Muscle layer of duodenum (tissue), 2 donors: ENCODE measurements at regions not wholly inside any gene's neighbourhood (a gene's known extent, or its start where the extent isn't known, plus 50 kb on each side); places are given as distances from the start of the nearest gene placed in this dataset.

Source experiments
- H3K27ac ChIP-seq: one replicate; pipeline ENCODE4 v1.7.0; 2013; ENCODE audit warnings: mild to moderate bottlenecking, low read length
- H3K27me3 ChIP-seq: one replicate; pipeline ENCODE4 v1.7.0; 2013; ENCODE audit warnings: low read depth, mild to moderate bottlenecking, control low read depth, low read length
- H3K36me3 ChIP-seq, 2 donors: one replicate each; pipeline ENCODE4 v1.7.0; 2013; ENCODE audit warnings: low read length in 2 of 2, control low read depth in 1 of 2, mild to moderate bottlenecking in 1 of 2; ENCODE audit not compliant: insufficient read depth in 2 of 2, control insufficient read depth in 1 of 2
- H3K4me1 ChIP-seq, 2 donors: one replicate each; pipeline ENCODE4 v1.7.0; 2013; ENCODE audit warnings: low read length in 2 of 2, mild to moderate bottlenecking in 2 of 2, control low read depth in 1 of 2, moderate library complexity in 1 of 2; ENCODE audit not compliant: insufficient read depth in 2 of 2, control insufficient read depth in 1 of 2
- H3K4me3 ChIP-seq, 2 donors: one replicate each; pipeline ENCODE4 v1.7.0; 2013; ENCODE audit warnings: low read length in 2 of 2, low read depth in 1 of 2, mild to moderate bottlenecking in 1 of 2
- H3K9me3 ChIP-seq, 2 donors: one replicate each; pipeline ENCODE4 v1.7.0; 2013; ENCODE audit warnings: low read length in 2 of 2, control low read depth in 1 of 2, mild to moderate bottlenecking in 1 of 2; ENCODE audit not compliant: control insufficient read depth in 1 of 2
- donor health status: healthy.

GRCh38 chr6:27623103-27623502, 150.2 kb upstream of the ZNF184 start:
- H3K4me3 ChIP-seq: no peak overlapping the region
- H3K27ac ChIP-seq: no peak overlapping the region
- H3K27me3 ChIP-seq: peaks cover 8% of the 10 kb centered on the region

GRCh38 chr6:27619436-27619835, 146.5 kb upstream of the ZNF184 start:
- H3K27me3 ChIP-seq: peaks cover 18% of the 10 kb centered on the region
- H3K4me1 ChIP-seq: peaks cover 0 to 9% of the 10 kb centered on the region in 2 donors
- no peaks in the 10 kb centered on the region for H3K36me3 ChIP-seq
- H3K9me3 ChIP-seq: no peaks in the 10 kb centered on the region
- H3K27ac ChIP-seq: no peak overlapping the region
- no peak overlapping the region for H3K4me3 ChIP-seq

More at GRCh38 chr6:27623103-27623502, 150.2 kb upstream of the ZNF184 start:
- Histone ChIP-seq H3K4me1 (peaks cover 0 to 3% of the 10 kb centered on the region in 2 donors), H3K9me3 (no peaks in the 10 kb centered on the region), H3K36me3 (no peaks in the 10 kb centered on the region)

- no peak overlapping the region for H3K27ac ChIP-seq
- H3K36me3 ChIP-seq: no peaks in the 10 kb centered on the region
- H3K27me3 ChIP-seq: peaks cover 18% of the 10 kb centered on the region
- H3K4me3 ChIP-seq: peak overlapping the region; percentile 43 to 65
- peaks cover 0 to 9% of the 10 kb centered on the region in 2 donors for H3K4me1 ChIP-seq
- H3K9me3 ChIP-seq: no peaks in the 10 kb centered on the region
Observed at GRCh38 chr6:27617700-27618689, 145.1 kb upstream of the ZNF184 start.

GRCh38 chr6:27617046-27617687, 144.3 kb upstream of the ZNF184 start:
- Histone ChIP-seq H3K9me3 (no peaks in the 10 kb centered on the region), H3K4me1 (peaks cover 0 to 9% of the 10 kb centered on the region in 2 donors), H3K27ac (no peak overlapping the region), H3K36me3 (no peaks in the 10 kb centered on the region), H3K4me3 (peak overlapping the region; percentile 43 to 65), H3K27me3 (peaks cover 18% of the 10 kb centered on the region)

- Histone ChIP-seq H3K27me3 (peaks cover 18% of the 10 kb centered on the region), H3K36me3 (no peaks in the 10 kb centered on the region), H3K4me1 (peaks cover 0 to 9% of the 10 kb centered on the region in 2 donors), H3K9me3 (no peaks in the 10 kb centered on the region), H3K4me3 (peak overlapping the region in 1 of 2 donors; percentile 43), H3K27ac (no peak overlapping the region)
Observed at GRCh38 chr6:27616328-27617045, 143.6 kb upstream of the ZNF184 start.

GRCh38 chr6:27611451-27611850, 138.5 kb upstream of the ZNF184 start:
- H3K4me1 ChIP-seq: no peaks in the 10 kb centered on the region
- H3K9me3 ChIP-seq: peaks cover 0 to 4% of the 10 kb centered on the region in 2 donors
- H3K4me3 ChIP-seq: no peak overlapping the region
- no peaks in the 10 kb centered on the region for H3K27me3 ChIP-seq
- no peak overlapping the region for H3K27ac ChIP-seq
- no peaks in the 10 kb centered on the region for H3K36me3 ChIP-seq

- no peak overlapping the region for H3K27ac ChIP-seq
- H3K4me1 ChIP-seq: no peaks in the 10 kb centered on the region
- H3K27me3 ChIP-seq: peaks cover 19% of the 10 kb centered on the region
- H3K4me3 ChIP-seq: no peak overlapping the region
- H3K9me3 ChIP-seq: peaks cover 2 to 4% of the 10 kb centered on the region in 2 donors
- no peaks in the 10 kb centered on the region for H3K36me3 ChIP-seq
Observed at GRCh38 chr6:27608916-27609883, 136.3 kb upstream of the ZNF184 start.

GRCh38 chr6:27605401-27606342, 132.8 kb upstream of the ZNF184 start:
- Histone ChIP-seq H3K9me3 (peaks cover 7 to 8% of the 10 kb centered on the region in 2 donors), H3K27ac (no peak overlapping the region), H3K4me1 (no peaks in the 10 kb centered on the region), H3K36me3 (no peaks in the 10 kb centered on the region), H3K4me3 (no peak overlapping the region), H3K27me3 (peaks cover 30% of the 10 kb centered on the region)

- no peaks in the 10 kb centered on the region for H3K36me3 ChIP-seq
- H3K27me3 ChIP-seq: peaks cover 30% of the 10 kb centered on the region
- no peak overlapping the region for H3K4me3 ChIP-seq
- H3K9me3 ChIP-seq: peaks cover 7 to 8% of the 10 kb centered on the region in 2 donors
- no peaks in the 10 kb centered on the region for H3K4me1 ChIP-seq
- H3K27ac ChIP-seq: no peak overlapping the region
Observed at GRCh38 chr6:27604986-27605385, 132.1 kb upstream of the ZNF184 start.
